B cell (primary cell): ENCODE measurements at regions not wholly inside any gene's neighbourhood (a gene's known extent, or its start where the extent isn't known, plus 50 kb on each side); places are given as distances from the start of the nearest gene placed in this dataset.

ENCODE experiments used
- ATAC-seq: fragments of 200-7000 bp; cut with Tn5 transposase; one replicate; pipeline ENCODE4 v1.10.0; 2021; ENCODE audit warnings: low read depth, mild to moderate bottlenecking, moderate number of reproducible peaks, moderate library complexity
- CTCF ChIA-PET: fragments of 350-600 bp; sonication (Branson Sonifier 250); formaldehyde crosslinking; loops from one replicate; lab custom pipeline; 2021; ENCODE audit warnings: antibody characterized with exemption, inconsistent platforms; lab: Charles Lee
- POLR2A ChIA-PET: fragments of 350-600 bp; sonication (Branson Sonifier 250); formaldehyde crosslinking; loops from one replicate; lab custom pipeline; 2021; ENCODE audit warnings: antibody characterized with exemption; lab: Charles Lee
- DNase-seq: peaks from one replicate; pipeline ENCODE4 v3.0.0; 2013
- H2AFZ ChIP-seq: 2 replicates; pipeline ENCODE4 v1.6.1; 2012; ENCODE audit warnings: mild to moderate bottlenecking, low read depth, low read length; ENCODE audit not compliant: insufficient read depth, poor library complexity, severe bottlenecking
- H3K27ac ChIP-seq, 2 donors: 1 replicate in 1 of 2; 2 replicates in 1 of 2; pipeline ENCODE4 v1.5.1; 2012 to 2013; ENCODE audit warnings: low read length in 2 of 2, mild to moderate bottlenecking in 2 of 2, moderate library complexity in 1 of 2
- H3K27me3 ChIP-seq, 4 experiments: fragments of 200-600 bp in 1 of 4; sonication (generic) in 1 of 4; replicated peaks in 1 of 4; 1 replicate in 2 of 4; 2 replicates in 2 of 4; pipeline versions ENCODE4 v1.6.1 to v1.7.0; 2013 to 2016; ENCODE audit warnings: low read length in 3 of 4, mild to moderate bottlenecking in 2 of 4, mixed read lengths in 1 of 4, moderate library complexity in 1 of 4; ENCODE audit not compliant: insufficient read depth in 4 of 4, control insufficient read depth in 3 of 4; ENCODE audit errors: control extremely low read depth in 1 of 4
- H3K36me3 ChIP-seq, 2 experiments: replicated peaks in 1 of 2; 1 replicate in 1 of 2; 2 replicates in 1 of 2; pipeline versions ENCODE4 v1.6.1 to v1.7.1; 2013; ENCODE audit warnings: low read length in 1 of 2; ENCODE audit not compliant: insufficient read depth in 2 of 2, control insufficient read depth in 1 of 2; ENCODE audit errors: control extremely low read depth in 1 of 2, extremely low read depth in 1 of 2
- H3K4me1 ChIP-seq, 2 donors: fragments of 200-600 bp in 1 of 2; sonication (generic) in 1 of 2; 1 replicate in 1 of 2; 2 replicates in 1 of 2; pipeline versions ENCODE4 v1.5.1 to v1.6.1; 2013 to 2017; ENCODE audit warnings: low read length in 2 of 2; ENCODE audit not compliant: control insufficient read depth in 2 of 2, insufficient read depth in 2 of 2
- H3K4me2 ChIP-seq: replicated peaks from 2 replicates; pipeline ENCODE3; 2012; ENCODE audit warnings: mild to moderate bottlenecking, low read depth, low read length; ENCODE audit not compliant: poor library complexity, severe bottlenecking
- H3K4me3 ChIP-seq, 5 experiments: fragments of 200-600 bp in 1 of 5; sonication (generic) in 1 of 5; 1 replicate in 3 of 5; 2 replicates in 2 of 5; pipeline versions ENCODE4 v1.5.1 to v1.7.0; 2011 to 2016; ENCODE audit warnings: low read length in 4 of 5, mild to moderate bottlenecking in 4 of 5, low read depth in 2 of 5, control low read depth in 1 of 5, moderate library complexity in 1 of 5; ENCODE audit not compliant: insufficient read depth in 1 of 5; ENCODE audit errors: control extremely low read depth in 1 of 5, extremely low read depth in 1 of 5
- H3K79me2 ChIP-seq: fragments of 200-600 bp; sonication (generic); one replicate; pipeline ENCODE4 v1.6.0; 2016; ENCODE audit warnings: low read length; ENCODE audit not compliant: control insufficient read depth, insufficient read depth
- H3K9ac ChIP-seq: fragments of 200-600 bp; sonication (generic); 2 replicates; pipeline ENCODE4 v1.6.1; 2017; ENCODE audit warnings: mild to moderate bottlenecking, low read length, moderate library complexity
- H3K9me3 ChIP-seq, 3 donors: one replicate each; pipeline versions ENCODE4 v1.6.1 to v1.7.1; 2013; ENCODE audit warnings: low read length in 2 of 3; ENCODE audit not compliant: control insufficient read depth in 2 of 3, insufficient read depth in 1 of 3; ENCODE audit errors: control extremely low read depth in 1 of 3
- H4K20me1 ChIP-seq: 2 replicates; pipeline ENCODE4 v1.6.0; 2012; ENCODE audit warnings: mild to moderate bottlenecking, low read length; ENCODE audit not compliant: insufficient read depth, control insufficient read depth, poor library complexity, severe bottlenecking
- H3K27ac Mint-ChIP-seq: one replicate; pipeline ENCODE4 v1.8.0; 2021; ENCODE audit warnings: mixed read lengths
- H3K27me3 Mint-ChIP-seq: one replicate; pipeline ENCODE4 v1.8.0; 2021; ENCODE audit warnings: mixed read lengths
- H3K4me1 Mint-ChIP-seq: one replicate; pipeline ENCODE4 v1.8.0; 2021; ENCODE audit warnings: mixed read lengths
- H3K4me3 Mint-ChIP-seq: one replicate; pipeline ENCODE4 v1.8.0; 2021; ENCODE audit warnings: mixed read lengths
- H3K9me3 Mint-ChIP-seq: one replicate; pipeline ENCODE4 v1.8.0; 2022; ENCODE audit warnings: mixed read lengths; ENCODE audit not compliant: insufficient read depth
- EZH2 ChIP-seq: IDR thresholded peaks from 2 replicates; pipeline ENCODE4 v1.6.1; 2012; ENCODE audit warnings: borderline replicate concordance, low read depth, mild to moderate bottlenecking, moderate library complexity, low read length; ENCODE audit not compliant: insufficient read depth, poor library complexity, severe bottlenecking
- WGBS: methylation state at CpG from one replicate; pipeline ENCODE4 v1.1.5; 2013; ENCODE audit warnings: missing lambda C conversion rate; ENCODE audit not compliant: insufficient coverage; 5-methylcytosine and 5-hydroxymethylcytosine counted together
- intact Hi-C: fragments of 100-400 bp; cut with micrococcal nuclease; formaldehyde crosslinking; loops from one replicate; pipeline ENCODE4 v1.10.0; 2022
- TF ChIP-seq, protein P1 (sequence below): fragments of 200-600 bp; IDR thresholded peaks from one replicate; pipeline ENCODE4 v1.8.0; 2022; ENCODE audit warnings: antibody characterized with exemption, mild to moderate bottlenecking

DNA sequence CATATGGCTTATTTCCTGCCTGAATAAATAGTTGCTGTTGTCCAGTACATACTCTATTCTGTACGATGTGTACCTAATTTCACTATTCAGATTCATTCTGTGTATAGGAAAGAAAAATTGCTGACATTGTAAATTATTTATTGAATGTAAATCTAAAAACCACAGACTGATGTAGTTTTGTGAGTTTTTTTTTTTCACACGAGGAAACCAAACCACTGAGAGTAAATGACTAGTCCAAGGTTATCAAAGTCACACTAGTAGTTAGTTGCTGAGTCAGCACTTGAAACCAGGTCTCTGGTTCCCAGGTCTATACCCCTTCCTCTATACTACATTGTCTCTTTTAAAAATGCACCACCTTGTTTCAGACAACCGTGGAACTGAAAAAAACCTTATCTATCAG is 298.3 kb upstream of the DIAPH2 start:
- no peak for DNase-seq
- intact Hi-C loops, result no loop called here
- ATAC-seq, result no peak
- Mint-ChIP-seq H3K4me1 (no peaks in the 10 kb centered on the region), H3K4me3 (no peak overlapping the region), H3K27ac (no peak overlapping the region), H3K27me3 (no peaks in the 10 kb centered on the region), H3K9me3 (no peaks in the 10 kb centered on the region)
- no CpG with 5 or more reads among the region's 3 CpGs for WGBS
- H3K36me3 ChIP-seq, result no peaks in the 10 kb centered on the region
- no peak overlapping the region for H2AFZ ChIP-seq
- CTCF ChIA-PET, result no interaction called here
- H3K9ac ChIP-seq, result no peak overlapping the region
- no peak overlapping the region for H3K27ac ChIP-seq
- no peaks in the 10 kb centered on the region for H4K20me1 ChIP-seq
- no peak overlapping the region for H3K4me2 ChIP-seq
- POLR2A ChIA-PET, result no interaction called here
- H3K4me3 ChIP-seq, result no peak overlapping the region
- no peaks in the 10 kb centered on the region for H3K9me3 ChIP-seq
- H3K4me1 ChIP-seq, result no peaks in the 10 kb centered on the region
- no peaks in the 10 kb centered on the region for H3K27me3 ChIP-seq
- no peaks in the 10 kb centered on the region for H3K79me2 ChIP-seq
- no peak for TF ChIP-seq EZH2
- TF ChIP-seq, protein P1, sequence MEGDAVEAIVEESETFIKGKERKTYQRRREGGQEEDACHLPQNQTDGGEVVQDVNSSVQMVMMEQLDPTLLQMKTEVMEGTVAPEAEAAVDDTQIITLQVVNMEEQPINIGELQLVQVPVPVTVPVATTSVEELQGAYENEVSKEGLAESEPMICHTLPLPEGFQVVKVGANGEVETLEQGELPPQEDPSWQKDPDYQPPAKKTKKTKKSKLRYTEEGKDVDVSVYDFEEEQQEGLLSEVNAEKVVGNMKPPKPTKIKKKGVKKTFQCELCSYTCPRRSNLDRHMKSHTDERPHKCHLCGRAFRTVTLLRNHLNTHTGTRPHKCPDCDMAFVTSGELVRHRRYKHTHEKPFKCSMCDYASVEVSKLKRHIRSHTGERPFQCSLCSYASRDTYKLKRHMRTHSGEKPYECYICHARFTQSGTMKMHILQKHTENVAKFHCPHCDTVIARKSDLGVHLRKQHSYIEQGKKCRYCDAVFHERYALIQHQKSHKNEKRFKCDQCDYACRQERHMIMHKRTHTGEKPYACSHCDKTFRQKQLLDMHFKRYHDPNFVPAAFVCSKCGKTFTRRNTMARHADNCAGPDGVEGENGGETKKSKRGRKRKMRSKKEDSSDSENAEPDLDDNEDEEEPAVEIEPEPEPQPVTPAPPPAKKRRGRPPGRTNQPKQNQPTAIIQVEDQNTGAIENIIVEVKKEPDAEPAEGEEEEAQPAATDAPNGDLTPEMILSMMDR, result no peak

DNA sequence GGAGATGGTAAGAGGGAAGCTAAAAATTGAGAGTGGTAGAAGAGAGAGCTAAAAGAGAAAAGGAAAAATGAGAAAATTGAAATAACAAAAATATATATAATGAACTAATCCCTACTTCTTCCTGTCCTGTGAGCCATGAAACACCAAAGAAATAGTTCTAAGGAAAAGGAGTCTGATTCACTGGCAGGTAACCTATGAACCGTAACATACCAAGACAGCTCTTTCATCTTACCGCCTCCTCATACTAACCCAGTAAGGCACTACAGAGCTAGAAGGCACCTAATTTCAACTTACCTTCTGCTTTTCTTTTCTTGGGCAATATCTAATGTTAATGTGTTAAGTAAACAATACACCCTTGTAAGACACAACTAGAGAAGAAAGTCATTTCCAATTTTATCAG is 297.7 kb upstream of the DIAPH2 start:
- no CpG with 5 or more reads among the region's 2 CpGs for WGBS
- H4K20me1 ChIP-seq, result no peaks in the 10 kb centered on the region
- no peak overlapping the region for H3K4me3 Mint-ChIP-seq
- no peaks in the 10 kb centered on the region for H3K27me3 ChIP-seq
- no peaks in the 10 kb centered on the region for H3K4me1 ChIP-seq
- intact Hi-C loops, result no loop called here
- no peaks in the 10 kb centered on the region for H3K27me3 Mint-ChIP-seq
- H3K9ac ChIP-seq, result no peak overlapping the region
- no peak overlapping the region for H3K4me3 ChIP-seq
- no peak overlapping the region for H3K27ac ChIP-seq
- H3K79me2 ChIP-seq, result no peaks in the 10 kb centered on the region
- POLR2A ChIA-PET, result no interaction called here
- no peak overlapping the region for H2AFZ ChIP-seq
- ATAC-seq, result no peak
- TF ChIP-seq, protein P1, result no peak
- no peak for TF ChIP-seq EZH2
- H3K9me3 Mint-ChIP-seq, result no peaks in the 10 kb centered on the region
- H3K9me3 ChIP-seq, result no peaks in the 10 kb centered on the region
- CTCF ChIA-PET, result no interaction called here
- no peak overlapping the region for H3K4me2 ChIP-seq
- H3K36me3 ChIP-seq, result no peaks in the 10 kb centered on the region
- no peaks in the 10 kb centered on the region for H3K4me1 Mint-ChIP-seq
- DNase-seq, result no peak
- no peak overlapping the region for H3K27ac Mint-ChIP-seq
